GM10248 (cell line): ENCODE measurements at regions not wholly inside any gene's neighbourhood (a gene's known extent, or its start where the extent isn't known, plus 50 kb on each side); places are given as distances from the start of the nearest gene placed in this dataset.

Source experiments
- CTCF ChIA-PET: fragments of 300-600 bp; sonication (Branson Sonifier 250); formaldehyde crosslinking; extraction: SDS; loops from one replicate; lab custom pipeline; 2021; ENCODE audit warnings: antibody characterized with exemption; lab: Yijun Ruan, JAX
- POLR2A ChIA-PET: fragments of 350-650 bp; sonication (Branson Sonifier 250); formaldehyde crosslinking; extraction: SDS; loops from one replicate; lab custom pipeline; 2020; ENCODE audit warnings: antibody characterized with exemption; lab: Yijun Ruan, JAX
- DNase-seq: peaks from one replicate; pipeline ENCODE4 v3.0.0; 2012; ENCODE audit errors: extremely low spot score
- TF ChIP-seq, protein P1 (sequence below): IDR thresholded peaks from 2 replicates; pipeline ENCODE4 v1.5.1; 2012; ENCODE audit warnings: mild to moderate bottlenecking, low read depth; ENCODE audit errors: extremely low read depth, missing control alignments, control extremely low read depth

DNA sequence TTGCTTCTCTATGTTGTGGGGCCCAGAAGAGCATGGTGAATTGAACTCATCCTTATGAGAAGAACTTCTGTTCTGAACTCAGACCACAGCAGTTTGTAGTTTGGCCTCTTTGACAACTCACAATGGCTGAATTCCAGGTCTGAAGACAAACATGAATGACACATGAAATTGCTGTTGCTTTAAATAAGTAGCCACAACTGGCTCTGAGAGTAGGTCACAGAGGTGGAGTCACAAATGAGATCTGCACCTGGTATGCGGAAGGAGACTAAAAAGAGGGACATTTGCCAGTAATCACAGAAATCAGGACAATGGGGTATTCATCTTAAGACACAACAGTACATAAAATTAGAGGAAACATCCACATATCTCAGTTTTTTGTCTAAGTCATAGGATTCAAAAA, 290.3 kb upstream of the MMADHC start:
- ChIA-PET POLR2A (no interaction called here), CTCF (no interaction called here)
- DNase-seq, result no peak
- TF ChIP-seq, protein P1, sequence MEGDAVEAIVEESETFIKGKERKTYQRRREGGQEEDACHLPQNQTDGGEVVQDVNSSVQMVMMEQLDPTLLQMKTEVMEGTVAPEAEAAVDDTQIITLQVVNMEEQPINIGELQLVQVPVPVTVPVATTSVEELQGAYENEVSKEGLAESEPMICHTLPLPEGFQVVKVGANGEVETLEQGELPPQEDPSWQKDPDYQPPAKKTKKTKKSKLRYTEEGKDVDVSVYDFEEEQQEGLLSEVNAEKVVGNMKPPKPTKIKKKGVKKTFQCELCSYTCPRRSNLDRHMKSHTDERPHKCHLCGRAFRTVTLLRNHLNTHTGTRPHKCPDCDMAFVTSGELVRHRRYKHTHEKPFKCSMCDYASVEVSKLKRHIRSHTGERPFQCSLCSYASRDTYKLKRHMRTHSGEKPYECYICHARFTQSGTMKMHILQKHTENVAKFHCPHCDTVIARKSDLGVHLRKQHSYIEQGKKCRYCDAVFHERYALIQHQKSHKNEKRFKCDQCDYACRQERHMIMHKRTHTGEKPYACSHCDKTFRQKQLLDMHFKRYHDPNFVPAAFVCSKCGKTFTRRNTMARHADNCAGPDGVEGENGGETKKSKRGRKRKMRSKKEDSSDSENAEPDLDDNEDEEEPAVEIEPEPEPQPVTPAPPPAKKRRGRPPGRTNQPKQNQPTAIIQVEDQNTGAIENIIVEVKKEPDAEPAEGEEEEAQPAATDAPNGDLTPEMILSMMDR, result no peak

DNA sequence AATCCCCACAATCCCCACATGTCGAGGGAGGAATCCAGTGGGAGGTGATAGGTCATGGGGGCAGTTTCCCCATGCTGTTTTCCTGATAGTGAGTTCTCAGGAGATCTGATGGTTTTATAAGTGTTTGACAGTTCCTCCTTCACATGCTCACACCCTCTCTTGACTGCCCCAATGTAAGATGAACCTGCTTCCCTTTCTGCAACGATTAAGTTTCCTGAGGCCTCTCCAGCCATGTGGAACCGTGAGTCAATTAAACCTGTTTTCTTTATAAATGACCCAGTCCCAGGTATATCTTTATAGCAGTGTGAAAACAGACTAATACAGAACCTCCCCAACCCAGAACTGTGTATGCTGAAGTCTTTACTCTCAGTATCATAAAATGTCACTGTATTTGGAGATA, 289.5 kb upstream of the MMADHC start:
- no peak for DNase-seq
- CTCF ChIA-PET, result no interaction called here
- TF ChIP-seq, protein P1, result no peak
- POLR2A ChIA-PET, result no interaction called here

DNA sequence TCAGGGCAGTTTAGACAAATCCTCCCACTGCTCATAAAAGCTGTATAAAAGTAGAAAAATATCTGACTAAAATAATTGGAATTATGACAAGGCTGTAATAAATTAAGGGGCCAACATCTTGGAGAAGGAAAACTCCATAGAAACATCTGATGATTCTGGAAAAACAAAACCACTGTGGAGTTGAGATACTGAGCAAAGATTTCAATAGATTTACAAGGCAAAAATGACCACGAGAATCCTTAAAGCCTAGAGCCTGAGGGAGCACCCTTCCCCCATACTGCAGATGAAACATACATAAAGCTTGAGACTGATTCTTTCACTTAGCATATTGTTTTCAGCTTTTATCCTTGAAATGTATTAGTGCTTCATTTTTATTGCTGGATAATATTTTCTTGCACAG, 286.4 kb upstream of the MMADHC start:
- CTCF ChIA-PET, result no interaction called here
- TF ChIP-seq, protein P1, result no peak
- POLR2A ChIA-PET, result no interaction called here
- DNase-seq, result no peak

DNA sequence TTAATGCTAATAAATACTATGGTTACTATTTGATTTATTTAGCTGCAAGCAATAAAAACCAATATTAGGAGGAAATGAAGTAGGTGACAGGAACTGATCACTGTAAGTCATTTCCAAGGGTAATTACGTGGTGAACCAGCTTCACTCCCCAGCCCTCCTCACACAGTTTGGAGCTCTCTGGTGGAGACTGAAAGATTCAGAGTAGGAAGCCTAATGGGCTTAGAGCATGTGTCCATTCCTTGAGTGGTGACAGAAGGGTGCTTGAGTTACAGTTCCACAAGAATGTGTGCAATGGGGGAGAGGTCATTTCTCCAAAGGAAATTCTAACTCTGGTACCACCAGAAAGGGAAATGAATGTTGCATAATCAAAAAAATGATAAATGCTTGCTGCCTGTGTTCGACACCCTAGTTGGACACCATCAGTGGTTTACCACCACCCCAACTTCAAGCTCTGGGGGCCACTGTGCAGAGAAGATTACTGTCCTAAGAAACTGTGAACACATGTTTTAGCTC, 285.1 kb upstream of the MMADHC start:
- POLR2A ChIA-PET, result no interaction called here
- no peak for DNase-seq
- CTCF ChIA-PET, result interaction anchor here (1.4 kb wide), 1 partner anchor 29 kb away, joined by 3 read pairs; no protein-coding TSS in a partner anchor
- TF ChIP-seq, protein P1, result no peak

DNA sequence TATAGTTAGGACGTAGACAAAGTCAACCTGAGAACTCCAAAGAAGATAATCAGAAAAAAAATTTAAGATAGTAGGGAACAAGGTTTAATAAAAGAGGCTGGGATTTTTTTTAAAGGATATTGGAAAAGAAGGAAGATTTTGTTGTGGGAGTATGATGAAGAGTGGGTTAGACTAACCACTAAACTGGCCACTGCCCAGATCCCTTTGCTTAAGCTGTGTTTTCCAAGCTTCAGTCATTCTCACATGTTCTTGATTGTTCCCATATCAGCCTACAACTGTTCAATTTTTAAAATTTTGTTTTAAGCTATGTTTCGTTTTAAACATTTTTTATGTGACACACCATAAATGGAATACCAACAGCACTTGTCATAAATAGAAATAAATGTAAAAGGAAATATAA, 284.5 kb upstream of the MMADHC start:
- ChIA-PET POLR2A (no interaction called here), CTCF (interaction anchor here (1.4 kb wide), 1 partner anchor 28 kb away, joined by 3 read pairs; no protein-coding TSS in a partner anchor)
- TF ChIP-seq, protein P1, result no peak
- no peak for DNase-seq

DNA sequence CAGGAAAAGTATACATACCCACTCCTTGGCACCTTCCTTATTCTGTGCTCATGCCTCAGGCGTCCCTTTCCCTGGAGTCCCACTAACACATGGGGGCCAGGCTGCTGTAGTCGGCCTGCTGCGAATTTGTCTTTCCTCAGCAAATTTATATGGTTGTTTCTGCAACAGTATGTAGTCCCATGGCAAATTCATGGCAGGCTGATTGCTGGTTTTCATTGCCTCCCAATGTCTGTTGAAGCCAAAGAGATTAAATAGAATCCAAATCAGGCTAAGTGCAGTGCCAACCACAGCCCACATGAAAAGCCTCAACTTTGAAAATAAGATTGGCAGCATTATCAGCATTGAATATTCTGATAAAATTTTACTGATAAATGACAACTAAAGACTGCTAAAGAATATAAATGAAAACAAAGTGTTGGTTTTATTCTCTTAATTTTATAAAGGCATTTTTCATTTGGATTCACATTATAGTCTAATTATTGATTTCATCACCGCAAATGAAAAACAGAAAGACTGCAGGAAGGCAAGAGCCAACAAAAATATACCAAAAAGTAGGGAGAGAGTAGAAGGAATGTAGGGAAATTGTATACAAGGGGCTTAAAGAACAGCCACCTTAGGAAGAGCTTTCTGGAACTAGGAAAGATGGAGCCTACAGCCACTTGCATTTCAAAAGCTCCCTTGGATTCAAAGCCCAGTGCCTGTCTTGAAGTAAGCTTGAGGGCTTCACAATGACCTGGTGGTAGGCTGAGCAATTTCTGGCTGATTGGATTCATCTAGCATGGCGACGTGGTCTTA, 283.7 kb upstream of the MMADHC start:
- no peak for DNase-seq
- POLR2A ChIA-PET, result no interaction called here
- TF ChIP-seq, protein P1, result no peak
- CTCF ChIA-PET, result interaction anchor here (1.4 kb wide), 1 partner anchor 27 kb away, joined by 3 read pairs; no protein-coding TSS in a partner anchor
